HG03442 (cell line): ENCODE measurements at regions not wholly inside any gene's neighbourhood (a gene's known extent, or its start where the extent isn't known, plus 50 kb on each side); places are given as distances from the start of the nearest gene placed in this dataset.
A peak's percentile ranks its signal among the peaks of the same experiment; 100 is the strongest.

Experiments used
- ATAC-seq: cut with Tn5 transposase; IDR thresholded peaks from one replicate; pipeline ENCODE4 v1.9.1; 2021; ENCODE audit warnings: mild to moderate bottlenecking, moderate library complexity; ENCODE audit not compliant: unreplicated experiment

- no peak for ATAC-seq
Observed at GRCh38 chr7:50209461-50210135, 94.9 kb upstream of the IKZF1 start.

- ATAC-seq, result no peak
Observed at GRCh38 chr7:50208378-50208982, 96.0 kb upstream of the IKZF1 start.

- no peak for ATAC-seq
Observed at GRCh38 chr7:50207686-50208255, 96.7 kb upstream of the IKZF1 start.

- no peak for ATAC-seq
Observed at GRCh38 chr7:50207251-50207564, 97.3 kb upstream of the IKZF1 start.

- no peak for ATAC-seq
Observed at GRCh38 chr7:50206453-50207250, 97.9 kb upstream of the IKZF1 start.

- no peak for ATAC-seq
Observed at GRCh38 chr7:50205011-50205410, 99.5 kb upstream of the IKZF1 start.

GRCh38 chr7:50204581-50204980 is 99.9 kb upstream of the IKZF1 start:
- ATAC-seq, result no peak

- no peak for ATAC-seq
Observed at GRCh38 chr7:50203521-50203920, 101.0 kb upstream of the IKZF1 start.

- ATAC-seq, result no peak
Observed at GRCh38 chr7:50202052-50202555, 102.4 kb upstream of the IKZF1 start.

- ATAC-seq, result no peak
Observed at GRCh38 chr7:50199824-50200223, 104.7 kb upstream of the IKZF1 start.

- ATAC-seq, result peak; percentile 97
Observed at GRCh38 chr7:50197549-50197948, 104.5 kb upstream of the ZPBP start.

- no peak for ATAC-seq
Observed at GRCh38 chr7:50196719-50197118, 103.7 kb upstream of the ZPBP start.

- ATAC-seq, result no peak
Observed at GRCh38 chr7:50190776-50191175, 97.7 kb upstream of the ZPBP start.

- no peak for ATAC-seq
Observed at GRCh38 chr7:50189371-50189770, 96.3 kb upstream of the ZPBP start.

- ATAC-seq, result no peak
Observed at GRCh38 chr7:50185951-50186682, 93.1 kb upstream of the ZPBP start.

- ATAC-seq, result no peak
Observed at GRCh38 chr7:50185208-50185607, 92.2 kb upstream of the ZPBP start.

- no peak for ATAC-seq
Observed at GRCh38 chr7:50184271-50184990, 91.4 kb upstream of the ZPBP start.

GRCh38 chr7:50182759-50183158 is 89.7 kb upstream of the ZPBP start:
- no peak for ATAC-seq

- no peak for ATAC-seq
Observed at GRCh38 chr7:50181081-50181480, 88.0 kb upstream of the ZPBP start.

GRCh38 chr7:50178166-50178565 is 85.1 kb upstream of the ZPBP start:
- no peak for ATAC-seq
